GM19372 (cell line): ENCODE measurements at regions not wholly inside any gene's neighbourhood (a gene's known extent, or its start where the extent isn't known, plus 50 kb on each side); places are given as distances from the start of the nearest gene placed in this dataset.

Experiments used
- ATAC-seq: cut with Tn5 transposase; IDR thresholded peaks from one replicate; pipeline ENCODE4 v1.9.1; 2021; ENCODE audit warnings: mild to moderate bottlenecking, low read depth, moderate library complexity; ENCODE audit not compliant: unreplicated experiment

DNA sequence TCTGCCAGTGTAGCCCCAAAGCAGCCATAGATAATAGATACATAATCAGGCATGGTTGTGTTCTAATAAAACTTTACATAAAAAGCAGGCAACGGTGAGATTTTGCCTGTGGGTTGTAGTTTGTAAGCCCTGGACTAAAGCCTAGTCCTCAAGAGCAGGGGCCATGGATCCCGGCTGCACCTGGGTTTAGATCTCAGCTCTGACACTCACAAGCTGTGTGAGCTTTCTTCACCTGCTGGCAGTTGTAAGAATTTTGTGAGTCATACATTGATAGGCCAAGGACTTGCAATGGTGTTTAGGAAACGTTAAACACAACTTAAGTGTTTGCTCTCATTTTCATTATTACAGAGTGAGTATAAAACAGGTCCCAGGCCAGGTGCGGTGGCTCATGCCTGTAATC, 395.8 kb upstream of the TBX3 start:
- ATAC-seq, result no peak

DNA sequence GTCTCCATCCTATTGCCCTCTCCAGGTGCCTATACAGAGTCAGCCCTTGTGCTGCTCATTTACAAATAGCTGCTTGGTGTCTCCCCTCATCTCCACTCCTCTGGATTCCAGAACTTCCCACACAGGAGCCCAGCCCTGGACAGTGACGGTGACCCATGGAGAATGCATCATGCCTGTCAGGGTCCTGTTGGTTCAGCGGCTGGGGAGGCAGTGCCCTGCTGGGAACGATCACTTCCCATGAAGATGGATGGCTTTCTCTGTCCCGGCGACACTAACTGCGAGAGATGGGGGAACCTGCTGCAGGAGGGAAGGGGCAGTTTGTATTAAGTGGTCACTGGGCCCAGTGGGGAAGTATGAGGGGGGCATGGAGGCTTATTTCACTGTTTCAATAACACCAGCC, 395.0 kb upstream of the TBX3 start:
- ATAC-seq, result no peak

DNA sequence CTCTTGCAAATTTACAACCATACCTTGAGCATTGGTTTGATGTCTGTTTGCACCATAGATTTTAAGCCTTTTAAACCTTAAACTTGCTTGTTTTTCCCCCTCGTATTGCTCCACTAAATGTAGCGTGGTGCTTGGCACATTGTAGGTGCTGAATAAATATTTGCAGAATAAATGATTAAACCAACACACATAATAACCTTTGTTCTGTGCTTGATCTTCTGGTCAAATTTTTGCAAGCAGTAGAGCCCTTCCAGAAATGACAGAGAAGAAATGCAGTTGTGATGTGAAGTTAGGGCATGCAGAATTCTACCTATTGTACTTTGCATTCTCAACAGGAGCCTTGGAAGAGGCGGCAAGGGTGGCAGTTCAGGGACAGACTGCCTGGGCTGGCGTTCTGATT, 394.4 kb upstream of the TBX3 start:
- ATAC-seq, result no peak

DNA sequence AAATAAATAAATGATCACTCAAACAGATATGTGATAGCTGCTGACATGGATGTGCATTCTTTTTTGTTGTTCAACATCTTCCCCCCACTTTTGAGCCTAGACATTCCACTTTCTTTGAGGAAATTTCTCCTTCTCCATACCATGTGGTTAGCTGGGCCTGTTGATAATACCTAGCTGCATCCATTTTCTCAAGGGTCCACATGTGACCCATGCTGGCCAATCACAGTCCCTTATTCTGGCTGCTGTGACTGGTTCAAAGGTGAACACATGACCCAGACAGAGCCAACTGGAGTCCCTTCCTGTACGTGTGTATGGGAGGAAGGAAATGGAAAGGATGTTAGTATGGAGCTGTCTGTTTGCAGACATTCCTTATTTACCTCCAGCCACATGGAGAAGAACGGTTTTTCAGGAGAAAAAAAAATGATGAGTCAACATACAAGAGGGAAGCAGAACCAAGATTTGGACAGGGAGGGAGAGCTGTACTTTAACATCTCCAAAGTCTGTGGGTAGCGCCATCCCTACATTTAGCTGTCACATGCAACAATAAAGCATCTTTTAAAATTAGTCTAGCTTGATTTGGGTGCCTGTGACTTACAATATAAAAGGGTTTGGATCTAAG, 391.7 kb upstream of the TBX3 start:
- ATAC-seq, result no peak

DNA sequence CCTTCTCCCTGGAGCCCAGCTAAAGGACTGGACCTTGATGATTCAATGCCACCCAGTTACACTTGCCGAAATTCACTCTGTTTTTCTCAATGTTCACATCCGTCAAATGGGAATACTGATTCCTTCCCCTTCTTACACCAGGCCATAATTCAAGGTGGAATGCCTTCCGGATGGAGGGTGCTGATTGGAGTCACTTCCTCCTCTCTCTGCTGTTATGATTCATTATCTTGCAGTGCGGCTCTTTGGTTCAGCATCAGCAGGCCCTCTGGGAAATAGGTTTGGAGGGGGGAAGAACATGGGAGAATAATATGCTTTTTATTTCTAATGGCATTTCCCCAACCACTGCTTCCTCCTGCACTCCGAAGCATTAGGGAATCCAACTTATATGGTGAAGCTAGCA, 390.6 kb upstream of the TBX3 start:
- ATAC-seq, result no peak

DNA sequence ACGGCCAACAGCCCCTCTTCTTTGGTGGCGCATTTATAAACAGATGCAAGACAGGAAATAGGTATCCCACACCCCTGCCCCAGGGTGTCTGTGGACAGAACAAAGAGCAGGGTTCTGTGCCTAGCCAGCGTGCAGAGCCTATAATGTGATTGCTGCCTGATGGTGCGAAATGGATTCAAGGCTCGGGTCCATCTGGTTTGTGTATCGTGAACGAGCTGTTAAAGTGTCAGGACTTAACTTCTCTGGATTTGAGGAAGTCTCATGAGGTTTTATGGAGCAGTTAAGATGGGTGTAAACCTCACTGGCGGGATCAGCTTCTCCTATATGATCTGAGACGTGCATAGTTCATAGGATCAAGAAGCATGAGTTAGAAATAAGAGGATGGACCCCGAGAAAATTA, 388.7 kb upstream of the TBX3 start:
- ATAC-seq, result no peak

DNA sequence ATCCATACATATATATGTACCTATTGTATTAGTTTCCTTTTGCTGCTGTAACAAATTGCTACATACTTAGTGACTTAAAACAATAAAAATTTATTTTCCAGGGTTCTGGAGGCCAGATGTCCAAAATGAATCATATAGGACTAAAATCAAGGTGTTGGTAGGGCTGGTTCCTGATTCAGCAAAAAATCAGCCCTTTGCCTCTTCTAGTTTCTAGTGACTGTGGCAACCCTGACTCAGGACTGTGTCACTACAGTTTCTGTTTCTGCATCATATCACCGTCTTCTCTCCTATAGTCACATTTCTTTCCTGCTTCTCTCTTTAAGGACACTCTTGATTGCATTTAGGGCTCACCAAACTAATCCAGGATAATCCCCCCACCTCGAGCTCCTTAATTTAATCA, 386.3 kb upstream of the TBX3 start:
- no peak for ATAC-seq

DNA sequence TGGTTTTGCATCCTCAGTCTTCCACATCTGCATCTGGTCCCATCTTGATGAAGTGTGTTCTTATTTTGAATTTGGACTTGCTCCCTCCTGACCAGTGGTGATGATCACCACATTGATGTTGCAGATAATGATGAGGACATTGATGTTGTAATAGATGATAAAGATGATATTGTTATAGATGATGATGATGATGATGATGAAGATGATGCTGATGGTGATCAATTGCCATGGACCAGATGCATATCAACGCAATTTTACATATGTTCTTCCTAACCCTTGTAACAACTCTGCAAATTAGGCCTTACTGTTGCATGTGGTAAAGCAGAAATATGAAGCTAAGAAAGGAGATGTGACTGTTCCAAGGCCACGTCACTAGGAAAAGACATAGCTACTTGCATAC, 380.3 kb upstream of the TBX3 start:
- no peak for ATAC-seq

DNA sequence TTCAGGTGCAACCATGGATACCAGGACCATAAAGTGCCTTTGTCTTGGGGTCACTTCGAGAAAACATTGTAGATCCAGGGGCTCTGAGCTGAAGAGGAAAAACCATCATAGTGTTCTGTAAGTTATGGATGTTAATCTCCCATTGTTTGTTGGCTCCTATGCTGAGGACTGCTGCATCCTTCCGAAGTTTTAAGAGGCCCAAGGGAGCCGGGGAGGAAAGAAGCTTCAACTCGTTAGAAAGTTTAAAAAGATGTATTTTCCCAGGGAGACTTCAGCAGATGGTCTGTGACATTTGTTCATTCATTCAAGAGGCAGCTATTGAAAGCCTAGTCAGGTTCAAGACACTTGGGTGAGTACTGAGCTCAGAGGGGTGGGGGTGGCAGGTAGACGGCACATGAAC, 378.8 kb upstream of the TBX3 start:
- ATAC-seq, result no peak

DNA sequence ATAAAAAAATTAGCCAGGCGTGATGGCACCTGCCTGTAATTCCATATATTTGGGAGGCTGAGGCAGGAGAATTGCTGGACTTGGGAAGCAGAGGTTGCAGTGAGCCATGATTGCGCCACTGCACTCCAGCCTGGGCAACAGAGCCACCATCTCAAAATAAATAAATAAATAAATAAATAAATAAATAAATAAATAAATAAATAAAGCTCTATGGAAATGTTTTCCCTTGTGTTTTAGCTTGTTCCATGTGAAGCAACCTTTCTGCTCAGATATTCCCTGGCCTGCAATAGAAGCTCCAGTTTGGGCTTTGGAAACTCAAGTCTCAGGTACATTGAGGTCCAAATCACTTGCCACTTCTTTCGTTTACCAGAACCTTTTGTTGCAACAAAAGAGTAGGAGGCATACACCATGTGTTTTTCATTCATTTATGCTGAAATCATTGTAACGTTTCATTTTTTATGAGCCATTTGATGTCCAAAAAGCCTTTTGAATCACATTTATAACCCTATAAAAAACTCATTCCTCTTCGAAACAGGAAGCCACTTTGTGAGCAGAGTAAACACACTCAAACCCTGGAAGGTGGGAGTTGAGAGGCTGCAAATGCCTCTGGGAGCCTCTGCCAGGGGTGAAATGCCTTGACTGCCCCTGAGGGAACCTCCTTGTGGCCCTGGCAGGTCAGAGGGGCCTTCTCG, 376.6 kb upstream of the TBX3 start:
- no peak for ATAC-seq

DNA sequence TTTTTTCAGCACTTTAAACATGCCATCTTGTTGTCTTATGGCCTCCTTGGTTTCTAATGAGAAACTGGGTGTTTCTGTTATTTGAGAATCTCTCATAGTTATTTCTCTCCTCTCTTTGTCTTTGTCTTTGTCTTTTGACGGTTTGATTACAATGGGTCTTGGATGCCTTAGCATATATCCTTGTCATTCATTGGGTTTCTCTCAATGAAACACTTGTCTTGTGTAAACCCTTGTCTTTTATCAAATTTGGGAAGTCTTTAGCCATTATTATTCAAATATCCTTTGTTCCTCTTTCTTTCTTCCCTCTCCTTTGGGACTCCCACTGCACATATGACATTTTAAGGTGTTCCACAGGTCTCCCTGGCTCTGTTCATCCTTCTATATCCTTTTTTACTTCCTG, 373.5 kb upstream of the TBX3 start:
- ATAC-seq, result no peak

DNA sequence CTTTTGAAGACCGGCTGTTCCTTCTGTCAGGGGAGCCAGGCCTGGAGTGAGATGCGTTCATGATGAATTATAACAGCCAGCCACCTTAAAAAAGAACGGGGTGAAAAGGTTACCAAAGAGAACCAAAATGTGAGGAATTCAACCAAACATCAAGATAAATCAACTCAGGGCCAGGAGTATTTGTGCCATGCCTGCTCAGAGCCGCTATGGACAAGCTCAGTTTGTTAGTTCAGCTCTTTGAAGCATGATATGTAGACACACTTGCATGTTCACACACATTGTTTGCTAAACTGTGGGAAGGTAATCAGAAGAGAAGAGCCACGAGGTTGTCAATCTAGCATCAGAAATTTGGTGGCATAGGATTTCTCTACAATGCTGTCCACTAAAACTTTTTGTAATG, 367.4 kb upstream of the TBX3 start:
- ATAC-seq, result no peak

DNA sequence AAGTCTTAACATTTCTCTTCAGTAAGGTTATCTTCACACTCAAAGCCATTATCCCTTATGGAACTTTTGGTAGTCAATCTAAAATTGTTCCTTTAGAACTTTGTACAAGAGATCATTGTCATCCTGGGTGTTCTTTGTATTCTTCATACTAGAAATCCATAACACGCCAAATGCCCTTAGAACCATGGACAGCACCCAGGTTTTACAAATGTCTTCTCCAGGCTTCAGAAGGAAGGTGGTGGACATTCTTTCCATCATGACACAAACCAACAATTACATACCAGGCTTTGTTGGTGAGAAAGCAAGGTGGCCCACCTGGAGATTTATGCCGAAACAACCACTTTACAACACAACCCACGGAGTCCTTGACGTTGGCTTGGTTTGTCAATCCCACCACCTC, 365.6 kb upstream of the TBX3 start:
- ATAC-seq, result no peak

DNA sequence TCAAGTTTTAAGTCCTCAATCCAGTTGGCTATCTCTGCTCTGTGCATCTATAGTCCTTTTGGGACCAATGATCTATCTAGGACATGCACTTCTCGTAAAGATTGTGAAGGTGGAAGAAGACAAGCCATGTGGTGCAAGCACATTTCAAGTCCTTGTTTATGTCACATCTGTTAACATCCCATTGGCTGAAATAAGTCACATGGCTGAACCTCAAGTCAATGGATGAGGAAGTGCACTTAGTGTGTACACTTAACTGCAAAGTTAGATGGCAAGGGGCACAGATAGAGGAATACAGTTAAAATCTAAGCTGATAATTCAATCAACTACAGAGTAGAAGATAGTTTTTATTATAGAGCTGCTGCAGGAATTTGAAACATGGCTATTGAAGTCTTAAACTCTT, 362.8 kb upstream of the TBX3 start:
- no peak for ATAC-seq

DNA sequence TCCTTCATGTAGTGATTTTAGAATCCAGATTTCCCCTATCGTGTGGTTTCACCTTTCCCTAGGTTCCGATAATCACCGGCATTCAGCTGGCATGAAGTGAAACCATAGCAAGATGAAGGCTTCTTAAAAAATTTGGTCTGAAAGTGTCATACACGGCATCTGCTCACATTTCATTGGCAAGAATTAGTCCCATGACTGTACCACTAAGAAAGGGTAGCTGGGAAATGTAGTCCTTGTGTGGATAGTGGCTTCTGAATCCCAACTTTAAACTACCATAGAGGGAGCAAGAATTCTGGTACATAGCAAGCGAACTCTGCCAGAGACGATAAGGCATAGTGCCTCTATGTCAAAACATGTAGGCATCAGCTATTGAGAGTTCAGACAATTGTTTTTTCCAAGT, 360.1 kb upstream of the TBX3 start:
- ATAC-seq, result no peak

DNA sequence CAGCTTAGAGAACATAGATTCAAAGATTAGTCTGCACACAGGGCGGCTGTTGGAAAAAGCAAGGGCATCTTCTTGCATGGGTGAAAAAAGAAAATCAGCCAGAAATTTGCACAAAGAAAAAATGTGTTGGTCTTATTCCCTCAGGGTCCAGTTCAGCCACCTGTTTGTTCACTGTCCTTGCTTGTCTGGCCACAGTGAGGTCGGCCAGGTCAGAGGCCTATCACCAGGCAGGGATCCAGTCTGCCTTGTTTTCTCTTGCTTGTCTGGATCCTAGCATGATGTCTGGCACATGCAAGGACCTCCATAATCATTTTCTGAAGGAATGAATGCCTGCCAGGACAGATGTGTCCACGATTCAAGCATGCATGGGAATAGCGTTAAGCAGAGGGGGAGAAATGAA, 359.1 kb upstream of the TBX3 start:
- ATAC-seq, result no peak

DNA sequence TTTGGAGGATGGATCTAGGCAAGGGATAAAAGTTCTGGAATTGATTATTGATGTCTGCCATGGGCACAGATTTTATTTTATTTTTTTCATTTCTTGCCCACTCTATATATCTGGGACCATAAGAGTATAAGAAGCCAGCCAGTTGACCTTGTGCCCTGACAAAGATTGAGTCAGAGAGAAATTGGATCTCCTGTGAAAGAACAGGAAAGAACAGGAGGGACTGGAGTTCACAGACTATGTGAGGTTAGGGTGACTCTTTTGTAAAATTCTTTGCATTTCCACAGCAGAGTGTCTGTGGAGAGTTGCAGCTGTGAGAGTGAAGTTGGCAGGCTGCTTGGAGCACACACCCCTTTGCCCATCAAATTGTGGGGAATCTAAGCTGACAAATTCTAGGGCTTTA, 358.4 kb upstream of the TBX3 start:
- no peak for ATAC-seq

DNA sequence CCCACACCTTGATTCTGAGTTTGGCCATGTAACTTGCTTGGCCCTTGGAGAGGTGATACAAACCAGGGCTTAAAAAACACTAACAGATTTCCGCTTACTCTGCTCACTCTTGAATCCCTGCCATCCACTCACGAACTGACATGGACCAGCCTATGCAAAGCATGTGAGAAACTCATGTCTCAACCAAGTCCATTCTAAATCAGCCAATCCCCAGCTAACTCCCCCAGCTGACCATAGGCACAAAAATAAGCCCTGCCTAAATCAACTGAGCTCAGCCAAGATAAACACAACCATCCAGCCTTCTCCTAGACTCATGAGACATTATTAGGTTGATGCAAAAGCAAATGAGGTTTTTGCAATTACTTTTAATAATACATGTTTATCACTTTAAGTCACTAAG, 353.9 kb upstream of the TBX3 start:
- no peak for ATAC-seq

DNA sequence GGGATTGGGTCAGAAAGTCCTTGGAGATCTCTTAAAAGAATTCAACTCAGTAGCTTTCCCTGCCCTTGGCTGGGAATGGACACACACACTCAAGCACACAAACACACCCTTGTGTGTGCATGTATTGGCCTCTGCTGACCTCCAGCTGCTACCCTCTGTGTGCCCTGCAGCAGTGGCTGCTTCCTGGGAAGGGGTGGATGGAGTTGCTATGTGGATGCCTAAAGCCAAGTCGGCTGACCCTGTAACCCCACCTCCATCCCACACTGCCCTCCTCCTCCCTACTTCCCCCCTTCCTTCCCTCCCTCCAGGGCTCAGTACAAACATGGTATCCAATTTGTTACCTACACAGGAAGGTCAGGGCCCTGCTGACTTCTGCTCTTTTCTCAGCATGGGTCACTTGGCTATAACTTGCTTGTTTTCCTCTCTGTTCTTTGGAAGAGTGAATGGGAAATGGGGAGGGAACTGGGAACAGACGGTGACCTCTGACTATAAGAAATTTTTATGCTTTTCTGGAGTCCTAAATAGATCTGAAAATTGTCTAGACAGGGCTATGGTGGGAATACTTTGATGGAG, 351.6 kb upstream of the TBX3 start:
- ATAC-seq, result no peak

DNA sequence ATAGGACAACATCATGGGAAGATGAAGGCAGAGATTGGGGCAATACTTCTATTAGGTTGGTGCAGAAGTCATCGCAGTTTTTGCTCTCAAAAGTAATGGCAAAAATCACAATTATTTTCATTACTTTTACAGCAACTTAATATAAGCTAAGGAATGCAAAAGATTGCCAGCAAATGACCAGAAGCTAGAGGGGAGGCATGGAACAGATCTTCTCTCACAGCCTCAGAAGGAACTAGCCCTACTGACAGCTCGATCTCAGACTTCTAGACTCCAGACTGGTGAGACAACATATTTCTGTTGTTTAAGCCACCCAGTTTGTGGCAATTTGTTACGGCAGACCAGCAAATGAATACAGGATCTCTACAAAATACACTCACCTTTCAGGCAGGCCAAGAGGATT, 348.5 kb upstream of the TBX3 start:
- ATAC-seq, result no peak

DNA sequence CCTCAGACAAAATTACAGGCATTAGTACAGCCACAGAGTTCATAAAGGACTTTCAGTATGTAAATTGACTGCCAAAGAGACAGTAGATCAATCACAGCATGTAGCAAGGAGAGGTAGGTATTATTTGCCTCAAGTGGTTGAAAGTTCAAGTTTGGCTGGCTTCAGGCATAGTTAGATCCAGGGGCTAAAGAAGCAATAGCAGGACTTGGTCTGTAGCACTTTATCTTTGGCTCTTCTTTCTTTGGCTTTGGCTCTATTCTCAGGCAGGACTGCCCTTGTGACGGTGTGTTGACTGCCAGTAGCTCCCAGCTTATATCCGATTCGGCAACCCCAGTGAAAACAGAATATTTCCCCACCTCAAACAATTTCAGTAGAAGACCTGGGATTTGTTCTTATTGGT, 346.0 kb upstream of the TBX3 start:
- no peak for ATAC-seq

DNA sequence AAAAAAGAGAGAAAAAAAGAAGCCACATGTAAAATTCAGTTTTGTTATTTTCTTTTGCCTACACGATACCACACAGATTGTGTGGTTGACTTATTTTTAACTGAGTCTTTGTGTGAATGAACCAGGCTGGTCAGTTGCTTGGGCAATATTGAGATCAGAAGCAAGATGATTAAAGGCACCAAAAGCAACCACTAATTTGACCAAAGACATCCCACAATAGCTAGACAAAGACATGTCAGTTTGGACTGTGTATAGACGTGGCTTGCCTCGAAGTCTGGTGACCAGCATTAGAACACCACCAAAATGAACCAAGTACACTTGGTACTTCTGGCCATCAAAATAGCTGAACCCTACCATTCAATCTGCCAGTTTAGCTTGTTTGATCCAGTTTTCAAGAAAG, 340.6 kb upstream of the TBX3 start:
- ATAC-seq, result no peak
